SK-N-SH treated with all-trans-retinoic acid at 6 μM for 48 hours (cell line): ENCODE measurements at regions not wholly inside any gene's neighbourhood (a gene's known extent, or its start where the extent isn't known, plus 50 kb on each side); places are given as distances from the start of the nearest gene placed in this dataset.

Source experiments
- ATAC-seq: fragments of 200-7000 bp; cut with Tn5 transposase; 3 replicates; pipeline ENCODE4 v1.9.1; 2020; ENCODE audit warnings: mild to moderate bottlenecking, moderate library complexity
- BACH2 ChIP-seq: fragments of 250-450 bp; sonication (Bioruptor Pico); IDR thresholded peaks from 2 replicates; pipeline ENCODE4 v1.9.0; 2021; ENCODE audit warnings: mild to moderate bottlenecking, borderline replicate concordance
- CSDC2 ChIP-seq: fragments of 250-450 bp; sonication (Bioruptor Pico); IDR thresholded peaks from 2 replicates; pipeline ENCODE4 v1.5.0; 2020; ENCODE audit warnings: mild to moderate bottlenecking, moderate library complexity
- GLIS3 ChIP-seq: fragments of 250-450 bp; sonication (Bioruptor Pico); IDR thresholded peaks from 2 replicates; pipeline ENCODE4 v1.5.0; 2020; ENCODE audit warnings: mild to moderate bottlenecking, moderate library complexity
- ISL1 ChIP-seq: fragments of 250-450 bp; sonication (Bioruptor Pico); IDR thresholded peaks from 2 replicates; pipeline ENCODE4 v2.1.2; 2022; ENCODE audit warnings: mild to moderate bottlenecking, moderate library complexity
- OSR1 ChIP-seq: fragments of 250-450 bp; sonication (Bioruptor Pico); IDR thresholded peaks from 2 replicates; pipeline ENCODE4 v1.8.0; 2022; ENCODE audit warnings: moderate library complexity, mild to moderate bottlenecking, inconsistent platforms
- PPARA ChIP-seq: fragments of 250-450 bp; sonication (Bioruptor Pico); IDR thresholded peaks from 2 replicates; pipeline ENCODE4 v1.5.0; 2020; ENCODE audit warnings: mild to moderate bottlenecking, borderline replicate concordance
- RARB ChIP-seq: fragments of 250-450 bp; sonication (Bioruptor Pico); IDR thresholded peaks from 2 replicates; pipeline ENCODE4 v1.8.0; 2021; ENCODE audit warnings: mild to moderate bottlenecking, moderate library complexity
- SNAI2 ChIP-seq: fragments of 250-450 bp; sonication (Bioruptor Pico); IDR thresholded peaks from 2 replicates; pipeline ENCODE4 v1.5.0; 2020; ENCODE audit warnings: mild to moderate bottlenecking, moderate library complexity
- TOX ChIP-seq: fragments of 250-450 bp; sonication (Bioruptor Pico); IDR thresholded peaks from 2 replicates; pipeline ENCODE4 v1.8.0; 2021; ENCODE audit warnings: mild to moderate bottlenecking, moderate library complexity, borderline replicate concordance
- ZC3H10 ChIP-seq: fragments of 250-450 bp; sonication (Bioruptor Pico); IDR thresholded peaks from 2 replicates; pipeline ENCODE4 v1.5.1; 2021; ENCODE audit warnings: mild to moderate bottlenecking, moderate library complexity
- ZFP3 ChIP-seq: fragments of 250-450 bp; sonication (Bioruptor Pico); IDR thresholded peaks from 2 replicates; pipeline ENCODE4 v1.5.0; 2020; ENCODE audit warnings: mild to moderate bottlenecking, moderate library complexity
- ZFP30 ChIP-seq: fragments of 450-650 bp; formaldehyde crosslinking; IDR thresholded peaks from 2 replicates; pipeline ENCODE4 v1.5.0; 2022; ENCODE audit warnings: mild to moderate bottlenecking, moderate library complexity
- ZNF565 ChIP-seq: fragments of 450-650 bp; formaldehyde crosslinking; conservative IDR thresholded peaks from 2 replicates; pipeline ENCODE4 v1.5.0; 2020; ENCODE audit warnings: low read depth, mild to moderate bottlenecking, moderate library complexity
- ZNF70 ChIP-seq: fragments of 450-650 bp; formaldehyde crosslinking; IDR thresholded peaks from 2 replicates; pipeline ENCODE4 v1.5.0; 2020; ENCODE audit warnings: mild to moderate bottlenecking, moderate library complexity
- ZNF8 ChIP-seq: fragments of 450-650 bp; formaldehyde crosslinking; IDR thresholded peaks from 2 replicates; pipeline ENCODE4 v1.5.0; 2020; ENCODE audit warnings: mild to moderate bottlenecking, moderate library complexity
- TF ChIP-seq, protein P1 (sequence below): fragments of 250-450 bp; sonication (Bioruptor Pico); IDR thresholded peaks from 2 replicates; pipeline ENCODE4 v1.8.0; 2020; ENCODE audit warnings: mild to moderate bottlenecking, moderate library complexity, borderline replicate concordance
- TF ChIP-seq, protein P2 (sequence below): fragments of 250-450 bp; sonication (Bioruptor Pico); IDR thresholded peaks from 2 replicates; pipeline ENCODE4 v1.5.1; 2020; ENCODE audit warnings: low read depth, mild to moderate bottlenecking, moderate library complexity
- TF ChIP-seq, protein P3 (sequence below): fragments of 250-450 bp; sonication (Bioruptor Pico); IDR thresholded peaks from 2 replicates; pipeline ENCODE4 v1.8.0; 2021; ENCODE audit warnings: low read depth, mild to moderate bottlenecking, moderate library complexity, borderline replicate concordance
- TF ChIP-seq, protein P4 (sequence below): fragments of 250-450 bp; sonication (Bioruptor Pico); IDR thresholded peaks from 2 replicates; pipeline ENCODE4 v1.5.1; 2021; ENCODE audit warnings: mild to moderate bottlenecking, moderate library complexity
- TF ChIP-seq, protein P5 (sequence below): fragments of 250-450 bp; sonication (Bioruptor Pico); IDR thresholded peaks from 2 replicates; pipeline ENCODE4 v1.5.0; 2020; ENCODE audit warnings: mild to moderate bottlenecking, moderate library complexity

DNA sequence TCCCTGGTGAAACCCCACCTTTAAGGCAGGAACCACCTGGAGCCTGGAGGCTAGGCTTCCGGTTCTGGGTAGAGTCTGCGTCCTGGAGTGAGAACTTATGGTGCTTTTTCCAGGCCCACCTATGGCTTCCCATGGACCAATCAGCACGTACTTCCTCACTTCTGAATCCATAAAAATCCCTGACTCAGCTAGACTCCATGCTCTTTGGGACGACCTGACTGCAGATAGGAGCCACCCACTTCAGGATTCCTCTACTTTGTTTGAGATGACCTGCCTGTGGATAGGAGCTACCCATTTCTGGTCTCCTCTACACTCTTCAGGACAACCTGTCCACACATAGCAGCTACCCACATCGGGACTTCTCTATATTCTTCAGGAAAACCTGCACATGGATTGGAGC is 168.8 kb upstream of the IRX2 start (continued):
- TF ChIP-seq, protein P1, sequence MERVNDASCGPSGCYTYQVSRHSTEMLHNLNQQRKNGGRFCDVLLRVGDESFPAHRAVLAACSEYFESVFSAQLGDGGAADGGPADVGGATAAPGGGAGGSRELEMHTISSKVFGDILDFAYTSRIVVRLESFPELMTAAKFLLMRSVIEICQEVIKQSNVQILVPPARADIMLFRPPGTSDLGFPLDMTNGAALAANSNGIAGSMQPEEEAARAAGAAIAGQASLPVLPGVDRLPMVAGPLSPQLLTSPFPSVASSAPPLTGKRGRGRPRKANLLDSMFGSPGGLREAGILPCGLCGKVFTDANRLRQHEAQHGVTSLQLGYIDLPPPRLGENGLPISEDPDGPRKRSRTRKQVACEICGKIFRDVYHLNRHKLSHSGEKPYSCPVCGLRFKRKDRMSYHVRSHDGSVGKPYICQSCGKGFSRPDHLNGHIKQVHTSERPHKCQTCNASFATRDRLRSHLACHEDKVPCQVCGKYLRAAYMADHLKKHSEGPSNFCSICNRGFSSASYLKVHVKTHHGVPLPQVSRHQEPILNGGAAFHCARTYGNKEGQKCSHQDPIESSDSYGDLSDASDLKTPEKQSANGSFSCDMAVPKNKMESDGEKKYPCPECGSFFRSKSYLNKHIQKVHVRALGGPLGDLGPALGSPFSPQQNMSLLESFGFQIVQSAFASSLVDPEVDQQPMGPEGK (CRISPR knock-in tag), result no peak
- TF ChIP-seq ZC3H10 (CRISPR knock-in tag), result no peak

DNA sequence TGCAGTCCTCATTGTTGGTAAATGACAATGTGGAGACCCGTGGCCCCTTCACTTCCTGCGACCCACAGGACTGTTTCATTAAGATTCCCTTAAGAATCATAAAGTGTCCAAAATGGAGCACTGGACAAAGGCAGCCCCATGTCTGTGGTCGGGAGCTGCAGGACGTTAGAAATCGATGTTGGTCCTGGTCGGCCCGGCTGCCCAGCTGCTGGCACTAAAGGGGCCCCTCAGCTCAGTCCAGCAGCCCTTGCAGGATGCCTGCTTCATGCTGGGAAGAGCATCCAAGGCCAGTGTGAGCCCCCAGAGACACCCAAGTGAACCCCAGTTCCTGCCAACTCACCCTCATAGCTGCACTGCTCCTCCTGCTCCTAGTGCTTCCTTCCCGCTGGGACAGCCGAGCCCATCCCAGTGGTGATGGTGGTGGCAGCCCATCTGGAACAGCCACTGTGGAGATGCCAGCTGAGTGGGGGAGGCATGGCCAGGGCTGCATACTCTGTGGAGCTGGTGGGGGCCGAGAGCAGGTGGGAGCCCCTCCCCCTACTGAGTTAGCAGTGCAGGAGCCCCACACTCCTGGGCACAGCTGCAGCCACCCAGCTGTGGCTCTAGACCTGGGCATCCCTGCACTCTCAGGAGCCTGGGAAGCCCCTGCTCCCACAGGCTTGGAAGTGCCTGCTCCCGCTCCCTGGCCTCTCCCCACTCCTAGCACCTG is 168.0 kb upstream of the IRX2 start:
- TF ChIP-seq SNAI2 (CRISPR knock-in tag), result no peak
- TF ChIP-seq ZC3H10 (CRISPR knock-in tag), result no peak
- TF ChIP-seq, protein P1 (CRISPR knock-in tag), result no peak
- TF ChIP-seq CSDC2, result no peak
- no peak for TF ChIP-seq PPARA (CRISPR knock-in tag)
- no peak for TF ChIP-seq ZNF565
- TF ChIP-seq, protein P2, sequence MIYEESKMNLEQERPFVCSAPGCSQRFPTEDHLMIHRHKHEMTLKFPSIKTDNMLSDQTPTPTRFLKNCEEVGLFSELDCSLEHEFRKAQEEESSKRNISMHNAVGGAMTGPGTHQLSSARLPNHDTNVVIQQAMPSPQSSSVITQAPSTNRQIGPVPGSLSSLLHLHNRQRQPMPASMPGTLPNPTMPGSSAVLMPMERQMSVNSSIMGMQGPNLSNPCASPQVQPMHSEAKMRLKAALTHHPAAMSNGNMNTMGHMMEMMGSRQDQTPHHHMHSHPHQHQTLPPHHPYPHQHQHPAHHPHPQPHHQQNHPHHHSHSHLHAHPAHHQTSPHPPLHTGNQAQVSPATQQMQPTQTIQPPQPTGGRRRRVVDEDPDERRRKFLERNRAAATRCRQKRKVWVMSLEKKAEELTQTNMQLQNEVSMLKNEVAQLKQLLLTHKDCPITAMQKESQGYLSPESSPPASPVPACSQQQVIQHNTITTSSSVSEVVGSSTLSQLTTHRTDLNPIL, result no peak
- TF ChIP-seq ZNF70 (CRISPR knock-in tag), result no peak
- no peak for TF ChIP-seq ZFP30
- TF ChIP-seq GLIS3 (CRISPR knock-in tag), result no peak
- no peak for TF ChIP-seq BACH2 (CRISPR knock-in tag)
- TF ChIP-seq, protein P3, sequence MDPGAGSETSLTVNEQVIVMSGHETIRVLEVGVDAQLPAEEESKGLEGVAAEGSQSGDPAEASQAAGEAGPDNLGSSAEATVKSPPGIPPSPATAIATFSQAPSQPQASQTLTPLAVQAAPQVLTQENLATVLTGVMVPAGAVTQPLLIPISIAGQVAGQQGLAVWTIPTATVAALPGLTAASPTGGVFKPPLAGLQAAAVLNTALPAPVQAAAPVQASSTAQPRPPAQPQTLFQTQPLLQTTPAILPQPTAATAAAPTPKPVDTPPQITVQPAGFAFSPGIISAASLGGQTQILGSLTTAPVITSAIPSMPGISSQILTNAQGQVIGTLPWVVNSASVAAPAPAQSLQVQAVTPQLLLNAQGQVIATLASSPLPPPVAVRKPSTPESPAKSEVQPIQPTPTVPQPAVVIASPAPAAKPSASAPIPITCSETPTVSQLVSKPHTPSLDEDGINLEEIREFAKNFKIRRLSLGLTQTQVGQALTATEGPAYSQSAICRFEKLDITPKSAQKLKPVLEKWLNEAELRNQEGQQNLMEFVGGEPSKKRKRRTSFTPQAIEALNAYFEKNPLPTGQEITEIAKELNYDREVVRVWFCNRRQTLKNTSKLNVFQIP, result no peak
- TF ChIP-seq OSR1 (CRISPR knock-in tag), result no peak
- TF ChIP-seq, protein P4, sequence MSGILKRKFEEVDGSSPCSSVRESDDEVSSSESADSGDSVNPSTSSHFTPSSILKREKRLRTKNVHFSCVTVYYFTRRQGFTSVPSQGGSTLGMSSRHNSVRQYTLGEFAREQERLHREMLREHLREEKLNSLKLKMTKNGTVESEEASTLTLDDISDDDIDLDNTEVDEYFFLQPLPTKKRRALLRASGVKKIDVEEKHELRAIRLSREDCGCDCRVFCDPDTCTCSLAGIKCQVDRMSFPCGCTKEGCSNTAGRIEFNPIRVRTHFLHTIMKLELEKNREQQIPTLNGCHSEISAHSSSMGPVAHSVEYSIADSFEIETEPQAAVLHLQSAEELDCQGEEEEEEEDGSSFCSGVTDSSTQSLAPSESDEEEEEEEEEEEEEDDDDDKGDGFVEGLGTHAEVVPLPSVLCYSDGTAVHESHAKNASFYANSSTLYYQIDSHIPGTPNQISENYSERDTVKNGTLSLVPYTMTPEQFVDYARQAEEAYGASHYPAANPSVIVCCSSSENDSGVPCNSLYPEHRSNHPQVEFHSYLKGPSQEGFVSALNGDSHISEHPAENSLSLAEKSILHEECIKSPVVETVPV (CRISPR knock-in tag), result no peak
- no peak for TF ChIP-seq TOX (CRISPR knock-in tag)
- TF ChIP-seq ISL1 (CRISPR knock-in tag), result no peak
- TF ChIP-seq, protein P5, sequence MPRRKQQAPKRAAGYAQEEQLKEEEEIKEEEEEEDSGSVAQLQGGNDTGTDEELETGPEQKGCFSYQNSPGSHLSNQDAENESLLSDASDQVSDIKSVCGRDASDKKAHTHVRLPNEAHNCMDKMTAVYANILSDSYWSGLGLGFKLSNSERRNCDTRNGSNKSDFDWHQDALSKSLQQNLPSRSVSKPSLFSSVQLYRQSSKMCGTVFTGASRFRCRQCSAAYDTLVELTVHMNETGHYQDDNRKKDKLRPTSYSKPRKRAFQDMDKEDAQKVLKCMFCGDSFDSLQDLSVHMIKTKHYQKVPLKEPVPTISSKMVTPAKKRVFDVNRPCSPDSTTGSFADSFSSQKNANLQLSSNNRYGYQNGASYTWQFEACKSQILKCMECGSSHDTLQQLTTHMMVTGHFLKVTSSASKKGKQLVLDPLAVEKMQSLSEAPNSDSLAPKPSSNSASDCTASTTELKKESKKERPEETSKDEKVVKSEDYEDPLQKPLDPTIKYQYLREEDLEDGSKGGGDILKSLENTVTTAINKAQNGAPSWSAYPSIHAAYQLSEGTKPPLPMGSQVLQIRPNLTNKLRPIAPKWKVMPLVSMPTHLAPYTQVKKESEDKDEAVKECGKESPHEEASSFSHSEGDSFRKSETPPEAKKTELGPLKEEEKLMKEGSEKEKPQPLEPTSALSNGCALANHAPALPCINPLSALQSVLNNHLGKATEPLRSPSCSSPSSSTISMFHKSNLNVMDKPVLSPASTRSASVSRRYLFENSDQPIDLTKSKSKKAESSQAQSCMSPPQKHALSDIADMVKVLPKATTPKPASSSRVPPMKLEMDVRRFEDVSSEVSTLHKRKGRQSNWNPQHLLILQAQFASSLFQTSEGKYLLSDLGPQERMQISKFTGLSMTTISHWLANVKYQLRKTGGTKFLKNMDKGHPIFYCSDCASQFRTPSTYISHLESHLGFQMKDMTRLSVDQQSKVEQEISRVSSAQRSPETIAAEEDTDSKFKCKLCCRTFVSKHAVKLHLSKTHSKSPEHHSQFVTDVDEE (CRISPR knock-in tag), result no peak
- no peak for TF ChIP-seq ZNF8 (CRISPR knock-in tag)
- TF ChIP-seq RARB, result no peak
- TF ChIP-seq ZFP3 (CRISPR knock-in tag), result no peak
- TF ChIP-seq, all 23 proteins: peak for 0

DNA sequence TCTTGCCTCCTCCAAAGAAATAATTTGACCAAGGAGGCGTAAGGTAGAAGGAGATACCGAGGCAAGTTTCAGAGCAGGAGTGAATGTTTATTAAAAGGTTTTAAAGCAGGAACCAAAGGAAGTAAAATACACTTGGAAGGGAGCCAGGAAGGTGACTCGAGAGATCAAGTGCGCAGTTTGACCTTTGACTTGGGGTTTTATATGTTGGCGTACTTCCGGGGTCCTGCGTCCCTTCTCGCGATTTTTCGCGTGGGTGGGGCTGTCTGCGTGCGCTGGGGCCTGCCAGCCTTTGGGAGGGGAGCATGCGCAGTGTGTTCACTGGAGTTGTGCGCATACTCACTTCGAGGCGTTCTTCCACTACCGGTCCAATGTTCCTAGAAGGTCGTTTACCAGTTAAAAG is 166.0 kb upstream of the IRX2 start:
- TF ChIP-seq TOX (CRISPR knock-in tag) (no peak), ZC3H10 (CRISPR knock-in tag) (no peak), ZFP3 (CRISPR knock-in tag) (no peak)
- TF ChIP-seq, protein P4 (CRISPR knock-in tag), result no peak
- no peak for ATAC-seq

More for the DNA sequence above, 168.0 kb upstream of the IRX2 start:
- no peak for ATAC-seq
